ENCODE measurements at regions not wholly inside any gene's neighbourhood (a gene's known extent, or its start where the extent isn't known, plus 50 kb on each side); places are given as distances from the start of the nearest gene placed in this dataset.

- in situ Hi-C loops (cut with MboI; ENCODE audit: low sequenced_read_pairs): loop anchor here (10.0 kb wide), 1 partner anchor 205 kb away; no protein-coding TSS in a partner anchor
Measured at GRCh38 chr4:89439533-89439932, 131.9 kb upstream of the GPRIN3 start.

- in situ Hi-C loops (cut with MboI; ENCODE audit: low sequenced_read_pairs): loop anchor here (10.0 kb wide), 1 partner anchor 203 kb away; no protein-coding TSS in a partner anchor
Measured at GRCh38 chr4:89438102-89438831, 130.7 kb upstream of the GPRIN3 start.

GRCh38 chr4:89434364-89434988 is 126.9 kb upstream of the GPRIN3 start:
- in situ Hi-C loops (cut with MboI; ENCODE audit: low sequenced_read_pairs): loop anchor here (10.0 kb wide), 1 partner anchor 200 kb away; no protein-coding TSS in a partner anchor

GRCh38 chr4:89427782-89428181 is 120.2 kb upstream of the GPRIN3 start:
- in situ Hi-C loops (cut with MboI; ENCODE audit: low sequenced_read_pairs): no loop called here

- in situ Hi-C loops (cut with MboI; ENCODE audit: low sequenced_read_pairs): no loop called here
Measured at GRCh38 chr4:89425023-89425422, 117.4 kb upstream of the GPRIN3 start.

GRCh38 chr4:89422441-89422990 is 114.9 kb upstream of the GPRIN3 start:
- in situ Hi-C loops (cut with MboI; ENCODE audit: low sequenced_read_pairs): no loop called here

- in situ Hi-C loops (cut with MboI; ENCODE audit: low sequenced_read_pairs): no loop called here
Measured at GRCh38 chr4:89420507-89420906, 112.9 kb upstream of the GPRIN3 start.

- in situ Hi-C loops (cut with MboI; ENCODE audit: low sequenced_read_pairs): no loop called here
Measured at GRCh38 chr4:89419111-89419695, 111.6 kb upstream of the GPRIN3 start.

- in situ Hi-C loops (cut with MboI; ENCODE audit: low sequenced_read_pairs): no loop called here
Measured at GRCh38 chr4:89416960-89417359, 109.4 kb upstream of the GPRIN3 start.

- in situ Hi-C loops (cut with MboI; ENCODE audit: low sequenced_read_pairs): no loop called here
Measured at GRCh38 chr4:89413518-89413917, 105.9 kb upstream of the GPRIN3 start.

GRCh38 chr4:89411539-89412309 is 104.1 kb upstream of the GPRIN3 start:
- in situ Hi-C loops (cut with MboI; ENCODE audit: low sequenced_read_pairs): no loop called here

- in situ Hi-C loops (cut with MboI; ENCODE audit: low sequenced_read_pairs): no loop called here
Measured at GRCh38 chr4:89410687-89411086, 103.1 kb upstream of the GPRIN3 start.

- in situ Hi-C loops (cut with MboI; ENCODE audit: low sequenced_read_pairs): no loop called here
Measured at GRCh38 chr4:89404530-89404929, 96.9 kb upstream of the GPRIN3 start.

- in situ Hi-C loops (cut with MboI; ENCODE audit: low sequenced_read_pairs): no loop called here
Measured at GRCh38 chr4:89403826-89404225, 96.2 kb upstream of the GPRIN3 start.

GRCh38 chr4:89400287-89401035 is 92.9 kb upstream of the GPRIN3 start:
- in situ Hi-C loops (cut with MboI; ENCODE audit: low sequenced_read_pairs): no loop called here

GRCh38 chr4:89398644-89399043 is 91.0 kb upstream of the GPRIN3 start:
- in situ Hi-C loops (cut with MboI; ENCODE audit: low sequenced_read_pairs): no loop called here

GRCh38 chr4:89398146-89398545 is 90.5 kb upstream of the GPRIN3 start:
- in situ Hi-C loops (cut with MboI; ENCODE audit: low sequenced_read_pairs): no loop called here

- in situ Hi-C loops (cut with MboI; ENCODE audit: low sequenced_read_pairs): no loop called here
Measured at GRCh38 chr4:89397441-89397840, 89.8 kb upstream of the GPRIN3 start.

GRCh38 chr4:89382439-89382838 is 74.8 kb upstream of the GPRIN3 start:
- in situ Hi-C loops (cut with MboI; ENCODE audit: low sequenced_read_pairs): no loop called here

- in situ Hi-C loops (cut with MboI; ENCODE audit: low sequenced_read_pairs): no loop called here
Measured at GRCh38 chr4:89380980-89381379, 73.4 kb upstream of the GPRIN3 start.
